ENCODE measurements at regions not wholly inside any gene's neighbourhood (a gene's known extent, or its start where the extent isn't known, plus 50 kb on each side); places are given as distances from the start of the nearest gene placed in this dataset.
A peak's percentile ranks its signal among the peaks of the same experiment; 100 is the strongest.

GRCh38 chr13:84951128-84951527 lies 848.1 kb downstream of the SLITRK6 start:
- peaks cover 3% of the 10 kb centered on the region; the same call in 1 of the 2 replicates for H3K4me1 ChIP-seq
- no peaks in the 10 kb centered on the region for H3K27me3 ChIP-seq
- TF ChIP-seq, protein P1, sequence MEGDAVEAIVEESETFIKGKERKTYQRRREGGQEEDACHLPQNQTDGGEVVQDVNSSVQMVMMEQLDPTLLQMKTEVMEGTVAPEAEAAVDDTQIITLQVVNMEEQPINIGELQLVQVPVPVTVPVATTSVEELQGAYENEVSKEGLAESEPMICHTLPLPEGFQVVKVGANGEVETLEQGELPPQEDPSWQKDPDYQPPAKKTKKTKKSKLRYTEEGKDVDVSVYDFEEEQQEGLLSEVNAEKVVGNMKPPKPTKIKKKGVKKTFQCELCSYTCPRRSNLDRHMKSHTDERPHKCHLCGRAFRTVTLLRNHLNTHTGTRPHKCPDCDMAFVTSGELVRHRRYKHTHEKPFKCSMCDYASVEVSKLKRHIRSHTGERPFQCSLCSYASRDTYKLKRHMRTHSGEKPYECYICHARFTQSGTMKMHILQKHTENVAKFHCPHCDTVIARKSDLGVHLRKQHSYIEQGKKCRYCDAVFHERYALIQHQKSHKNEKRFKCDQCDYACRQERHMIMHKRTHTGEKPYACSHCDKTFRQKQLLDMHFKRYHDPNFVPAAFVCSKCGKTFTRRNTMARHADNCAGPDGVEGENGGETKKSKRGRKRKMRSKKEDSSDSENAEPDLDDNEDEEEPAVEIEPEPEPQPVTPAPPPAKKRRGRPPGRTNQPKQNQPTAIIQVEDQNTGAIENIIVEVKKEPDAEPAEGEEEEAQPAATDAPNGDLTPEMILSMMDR (IDR thresholded peaks at IDR 0.05; ENCODE audit: low read depth, low read length) = 0 out of 2 replicates have a peak, but pooled peaks have one; percentile 8
- no peak overlapping the region for H3K4me3 ChIP-seq (ENCODE audit: low read depth, low read length)
- H3K9me3 ChIP-seq = no peaks in the 10 kb centered on the region
- DNase-seq = no peak
- H3K36me3 ChIP-seq = no peaks in the 10 kb centered on the region

GRCh38 chr13:84946192-84946591 lies 853.0 kb downstream of the SLITRK6 start:
- TF ChIP-seq, protein P1 (IDR thresholded peaks at IDR 0.05; ENCODE audit: low read depth, low read length) = no peak
- H3K27me3 ChIP-seq = no peaks in the 10 kb centered on the region

DNA sequence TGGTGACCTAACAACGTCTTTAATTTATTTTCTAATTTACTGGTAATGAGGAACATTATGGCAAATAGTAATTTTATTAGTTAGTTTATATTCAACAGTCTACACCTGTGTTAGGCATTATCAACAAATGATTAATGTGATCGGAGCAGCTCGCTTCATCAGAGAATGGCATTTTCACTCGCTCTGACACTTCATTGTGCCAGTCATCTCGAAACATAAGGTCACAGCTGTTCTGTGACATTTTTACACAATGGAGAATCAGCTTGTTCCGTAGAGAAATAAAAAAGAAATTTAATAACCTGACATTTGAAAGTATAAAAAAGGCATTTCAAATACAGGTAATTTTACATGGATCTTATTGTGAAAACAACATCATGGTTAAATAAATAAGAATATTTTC lies 858.4 kb downstream of the SLITRK6 start:
- Histone ChIP-seq H3K4me1 (no peaks in the 10 kb centered on the region), H3K36me3 (no peaks in the 10 kb centered on the region), H3K9me3 (no peaks in the 10 kb centered on the region), H3K4me3 (ENCODE audit: low read depth, low read length) (no peak overlapping the region), H3K27me3 (no peaks in the 10 kb centered on the region)
- TF ChIP-seq, protein P1 (IDR thresholded peaks at IDR 0.05; ENCODE audit: low read depth, low read length) = no peak
- no peak for DNase-seq

More at GRCh38 chr13:84946192-84946591, 853.0 kb downstream of the SLITRK6 start:
- H3K4me3 ChIP-seq (ENCODE audit: low read depth, low read length) = no peak overlapping the region
- no peak for DNase-seq
- H3K9me3 ChIP-seq = no peaks in the 10 kb centered on the region
- no peaks in the 10 kb centered on the region for H3K4me1 ChIP-seq
- no peaks in the 10 kb centered on the region for H3K36me3 ChIP-seq

- H3K27me3 ChIP-seq = no peaks in the 10 kb centered on the region
- TF ChIP-seq, protein P1 (IDR thresholded peaks at IDR 0.05; ENCODE audit: low read depth, low read length) = no peak
- no peaks in the 10 kb centered on the region for H3K36me3 ChIP-seq
- H3K9me3 ChIP-seq = no peaks in the 10 kb centered on the region
- no peak overlapping the region for H3K4me3 ChIP-seq (ENCODE audit: low read depth, low read length)
- DNase-seq = no peak
- H3K4me1 ChIP-seq = no peaks in the 10 kb centered on the region
Measured at GRCh38 chr13:84940167-84940566, 859.1 kb downstream of the SLITRK6 start.

GRCh38 chr13:84934911-84935310 lies 864.3 kb downstream of the SLITRK6 start:
- H3K9me3 ChIP-seq = no peaks in the 10 kb centered on the region
- TF ChIP-seq, protein P1 (IDR thresholded peaks at IDR 0.05; ENCODE audit: low read depth, low read length) = no peak
- H3K4me1 ChIP-seq = no peaks in the 10 kb centered on the region
- H3K36me3 ChIP-seq = no peaks in the 10 kb centered on the region
- no peak overlapping the region for H3K4me3 ChIP-seq (ENCODE audit: low read depth, low read length)
- DNase-seq = no peak
- H3K27me3 ChIP-seq = no peaks in the 10 kb centered on the region

GRCh38 chr13:84933797-84934196 lies 865.4 kb downstream of the SLITRK6 start:
- no peaks in the 10 kb centered on the region for H3K9me3 ChIP-seq
- H3K4me1 ChIP-seq = no peaks in the 10 kb centered on the region
- DNase-seq = no peak
- TF ChIP-seq, protein P1 (IDR thresholded peaks at IDR 0.05; ENCODE audit: low read depth, low read length) = no peak
- H3K27me3 ChIP-seq = no peaks in the 10 kb centered on the region
- H3K36me3 ChIP-seq = no peaks in the 10 kb centered on the region
- H3K4me3 ChIP-seq (ENCODE audit: low read depth, low read length) = no peak overlapping the region

Measured in BE2C (cell line).